Sciatic nerve (tissue), 2 donors: ENCODE measurements at regions not wholly inside any gene's neighbourhood (a gene's known extent, or its start where the extent isn't known, plus 50 kb on each side); places are given as distances from the start of the nearest gene placed in this dataset.
"Not testable (repeated sequence)": the region's sequence is repeated elsewhere in the genome, so short reads cannot be mapped to it uniquely, and the experiment has no call there.

Experiments
- ATAC-seq: fragments of 200-7000 bp; cut with Tn5 transposase; one replicate; pipeline ENCODE4 v1.9.1; 2020; ENCODE audit warnings: mild to moderate bottlenecking, moderate library complexity
- DNase-seq: peaks from one replicate; pipeline ENCODE4 v3.0.0-alpha.2; 2020; ENCODE audit warnings: low spot score
- intact Hi-C: fragments of 100-400 bp; cut with DNase I; formaldehyde crosslinking; loops from one replicate; pipeline ENCODE4 v1.14.2; 2022
- donor health status: DM: no; HTN: no; CAD: no.
- donor health status: DM: no; HTN: no; CAD: no.

- intact Hi-C loops, DNase-seq, ATAC-seq: not testable (repeated sequence)
Measured at GRCh38 chr15:20191508-20192125, 350.0 kb downstream of the GOLGA6L6 start.

- ATAC-seq, DNase-seq, intact Hi-C loops: not testable (repeated sequence)
Measured at GRCh38 chr15:20188611-20189010, 353.0 kb downstream of the GOLGA6L6 start.

GRCh38 chr15:20187370-20188355 is 353.9 kb downstream of the GOLGA6L6 start:
- ATAC-seq, intact Hi-C loops, DNase-seq: not testable (repeated sequence)

- ATAC-seq: not testable (repeated sequence)
Measured at GRCh38 chr15:20184879-20185278, 356.7 kb downstream of the GOLGA6L6 start.

GRCh38 chr15:20168221-20168620 is 373.4 kb downstream of the GOLGA6L6 start:
- intact Hi-C loops, ATAC-seq, DNase-seq: not testable (repeated sequence)

More at GRCh38 chr15:20184879-20185278, 356.7 kb downstream of the GOLGA6L6 start:
- intact Hi-C loops, DNase-seq: not testable (repeated sequence)

GRCh38 chr15:20153528-20153927 is 388.1 kb downstream of the GOLGA6L6 start:
- DNase-seq, intact Hi-C loops, ATAC-seq: not testable (repeated sequence)

- ATAC-seq, DNase-seq, intact Hi-C loops: not testable (repeated sequence)
Measured at GRCh38 chr15:20148679-20149078, 392.9 kb downstream of the GOLGA6L6 start.

GRCh38 chr15:20148008-20148407 is 393.6 kb downstream of the GOLGA6L6 start:
- intact Hi-C loops, ATAC-seq, DNase-seq: not testable (repeated sequence)

- intact Hi-C loops, DNase-seq, ATAC-seq: not testable (repeated sequence)
Measured at GRCh38 chr15:20144333-20145036, 397.1 kb downstream of the GOLGA6L6 start.

- DNase-seq, ATAC-seq, intact Hi-C loops: not testable (repeated sequence)
Measured at GRCh38 chr15:20142906-20143305, 398.7 kb downstream of the GOLGA6L6 start.

- intact Hi-C loops, ATAC-seq, DNase-seq: not testable (repeated sequence)
Measured at GRCh38 chr15:20142410-20142809, 399.2 kb downstream of the GOLGA6L6 start.

- DNase-seq: not testable (repeated sequence)
Measured at GRCh38 chr15:20124668-20125067, 416.9 kb downstream of the GOLGA6L6 start.

GRCh38 chr15:20106026-20106425 is 435.6 kb downstream of the GOLGA6L6 start:
- DNase-seq: no peak
- intact Hi-C loops: no loop called here
- ATAC-seq: no peak

More at GRCh38 chr15:20124668-20125067, 416.9 kb downstream of the GOLGA6L6 start:
- intact Hi-C loops, ATAC-seq: not testable (repeated sequence)

GRCh38 chr15:20105011-20105990 is 436.3 kb downstream of the GOLGA6L6 start:
- DNase-seq, intact Hi-C loops, ATAC-seq: not testable (repeated sequence)

- intact Hi-C loops, ATAC-seq: not testable (repeated sequence)
- peak; percentile 72 for DNase-seq
Measured at GRCh38 chr15:20104551-20104950, 437.0 kb downstream of the GOLGA6L6 start.

- ATAC-seq, intact Hi-C loops: not testable (repeated sequence)
- peak; percentile 79 for DNase-seq
Measured at GRCh38 chr15:20102862-20103261, 438.7 kb downstream of the GOLGA6L6 start.

GRCh38 chr15:20102209-20102608 is 439.4 kb downstream of the GOLGA6L6 start:
- intact Hi-C loops, ATAC-seq: not testable (repeated sequence)
- peak; percentile 74 for DNase-seq
